ENCODE measurements at regions not wholly inside any gene's neighbourhood (a gene's known extent, or its start where the extent isn't known, plus 50 kb on each side); places are given as distances from the start of the nearest gene placed in this dataset.

- Histone ChIP-seq H3K79me2 (ENCODE audit: control insufficient read depth in 1 of 2, insufficient read depth in 2 of 2, low read length in 2 of 2) (no peaks in the 10 kb centered on the region), H3K9ac (replicated peaks in 1 of 4; ENCODE audit: extremely low read depth in 1 of 4, low read depth in 3 of 4, low read length in 3 of 4) (no peak overlapping the region), H3K27ac (ENCODE audit: low read depth, low read length) (no peak overlapping the region), H2AK5ac (ENCODE audit: low read depth, low read length) (no peak overlapping the region), H4K91ac (replicated peaks; ENCODE audit: insufficient read length, low read length) (no peak overlapping the region), H3K4me1 (replicated peaks in 1 of 4; ENCODE audit: control insufficient read depth in 3 of 4, insufficient read depth in 4 of 4, low read length in 3 of 4) (no peaks in the 10 kb centered on the region; a peak in 1 of 7 replicates), H3K27me3 (replicated peaks in 1 of 4; ENCODE audit: control insufficient read depth in 3 of 4, extremely low read depth in 1 of 4, insufficient read depth in 3 of 4, low read length in 3 of 4) (no peaks in the 10 kb centered on the region), H3K23ac (ENCODE audit: insufficient read length) (no peak overlapping the region), H2BK12ac (ENCODE audit: low read depth, low read length) (no peak overlapping the region), H4K8ac (ENCODE audit: extremely low read depth, insufficient read depth, low read length) (no peak overlapping the region), H3K36me3 (ENCODE audit: control insufficient read depth in 2 of 4, insufficient read depth in 4 of 4, low read length in 3 of 4) (no peaks in the 10 kb centered on the region), H2BK120ac (replicated peaks; ENCODE audit: low read depth, low read length) (no peak overlapping the region), H3K56ac (replicated peaks; ENCODE audit: insufficient read length, low read depth, low read length) (no peak overlapping the region), H2BK5ac (ENCODE audit: low read depth, low read length) (no peak overlapping the region), H2BK20ac (ENCODE audit: low read length) (no peak overlapping the region), H3K79me1 (ENCODE audit: low read depth, low read length) (no peaks in the 10 kb centered on the region), H4K20me1 (replicated peaks in 1 of 2; ENCODE audit: control insufficient read depth in 1 of 2, insufficient read depth in 2 of 2, low read length in 2 of 2) (no peaks in the 10 kb centered on the region), H3K14ac (ENCODE audit: insufficient read length) (no peak overlapping the region), H3K9me3 (ENCODE audit: insufficient read depth in 2 of 2, low read depth in 1 of 2, low read length in 1 of 2) (no peaks in the 10 kb centered on the region), H3K4me3 (ENCODE audit: extremely low read depth in 1 of 4, insufficient read depth in 2 of 4, low read depth in 3 of 4, low read length in 4 of 4) (no peak overlapping the region), H3K23me2 (ENCODE audit: low read depth, low read length) (no peaks in the 10 kb centered on the region), H2AFZ (ENCODE audit: low read length) (no peak overlapping the region), H2BK15ac (ENCODE audit: low read length) (no peak overlapping the region), H3K4ac (replicated peaks; ENCODE audit: insufficient read length, low read depth, low read length) (no peak overlapping the region), H3K4me2 (ENCODE audit: insufficient read depth in 1 of 2, low read depth in 2 of 2, low read length in 2 of 2) (no peak overlapping the region), H4K5ac (ENCODE audit: insufficient read length, low read depth, low read length) (no peak overlapping the region), H3K18ac (ENCODE audit: extremely low read depth, low read length) (no peak overlapping the region)
- ChIA-PET POLR2A (ENCODE audit: partially characterized antibody) (no interaction called here), CTCF (ENCODE audit: partially characterized antibody) (interaction anchor here (1.7 to 1.8 kb wide), 2 partner anchors 10 to 12 kb away, joined by 3 to 4 read pairs; no protein-coding TSS in a partner anchor)
- no peak for DNase-seq (ENCODE audit: low read depth in 1 of 2, low spot score in 2 of 2)
- WGBS, 2 experiments (ENCODE audit: extremely low coverage in 1 of 2, insufficient coverage in 1 of 2, insufficient read length in 1 of 2, insufficient replicate concordance in 2 of 2, low coverage in 1 of 2, low lambda C conversion rate in 2 of 2, missing lambda C conversion rate in 1 of 2), result 84% methylated on average over 4 of the region's 4 CpGs; no CpG with 5 or more reads in 1 of the 2 experiments
- TF ChIP-seq SRF (IDR thresholded peaks at IDR 0.05; ENCODE audit: low read depth, low read length) (no peak), HDAC6 (IDR thresholded peaks at IDR 0.05; ENCODE audit: low read depth, low read length) (no peak), TCF12 (IDR thresholded peaks at IDR 0.05; ENCODE audit: low read depth, low read length) (no peak), NRF1 (IDR thresholded peaks at IDR 0.05; ENCODE audit: low read depth, low read length) (no peak), JUN (IDR thresholded peaks at IDR 0.05; ENCODE audit: low read depth, low read length) (no peak)
- no peak for FAIRE-seq
Measured at GRCh38 chr20:41978246-41978790, 360.1 kb upstream of the CHD6 start.

All from H1 (cell line).